DND-41 (cell line): ENCODE measurements at regions not wholly inside any gene's neighbourhood (a gene's known extent, or its start where the extent isn't known, plus 50 kb on each side); places are given as distances from the start of the nearest gene placed in this dataset.

Experiments used
- ATAC-seq: fragments of 200-7000 bp; cut with Tn5 transposase; 3 replicates; pipeline ENCODE4 v1.9.1; 2021; ENCODE audit warnings: low read depth; ENCODE audit not compliant: insufficient read depth
- DNase-seq: peaks from one replicate; pipeline ENCODE4 v3.0.0-alpha.2; 2020
- H2AFZ ChIP-seq: 2 replicates; pipeline ENCODE4 v1.6.0; 2012; ENCODE audit warnings: low read depth, low read length
- H3K27ac ChIP-seq: 2 replicates; pipeline ENCODE4 v1.5.1; 2012; ENCODE audit warnings: low read length, inconsistent platforms
- H3K27me3 ChIP-seq: fragments of 200-600 bp; sonication (generic); 2 replicates; pipeline ENCODE4 v1.6.0; 2012; ENCODE audit warnings: low read length, mild to moderate bottlenecking, inconsistent platforms; ENCODE audit not compliant: insufficient read depth, poor library complexity
- H3K36me3 ChIP-seq: 2 replicates; pipeline ENCODE4 v1.5.1; 2012; ENCODE audit warnings: low read length, inconsistent platforms; ENCODE audit not compliant: insufficient read depth
- H3K4me1 ChIP-seq: 2 replicates; pipeline ENCODE4 v1.5.1; 2012; ENCODE audit warnings: mild to moderate bottlenecking, low read length; ENCODE audit not compliant: insufficient read depth
- H3K4me2 ChIP-seq: 2 replicates; pipeline ENCODE4 v1.6.0; 2012; ENCODE audit warnings: mild to moderate bottlenecking, moderate library complexity, low read length, inconsistent platforms; ENCODE audit not compliant: insufficient read depth
- H3K4me3 ChIP-seq, 2 experiments: fragments of 200-600 bp in 1 of 2; shearing (Covaris generic) in 1 of 2; 2 replicates each; pipeline ENCODE4 v1.5.1; 2012 to 2016; ENCODE audit warnings: inconsistent platforms in 2 of 2, low read length in 2 of 2, mild to moderate bottlenecking in 2 of 2, low read depth in 1 of 2, moderate library complexity in 1 of 2
- H3K79me2 ChIP-seq: 2 replicates; pipeline ENCODE4 v1.6.0; 2012; ENCODE audit warnings: low read length, inconsistent platforms; ENCODE audit not compliant: insufficient read depth
- H3K9ac ChIP-seq: 2 replicates; pipeline ENCODE4 v1.6.0; 2012; ENCODE audit warnings: low read depth, mild to moderate bottlenecking, inconsistent platforms, low read length, moderate library complexity
- H3K9me3 ChIP-seq: 2 replicates; pipeline ENCODE4 v1.5.1; 2012; ENCODE audit warnings: low read length, moderate library complexity, mild to moderate bottlenecking, inconsistent platforms; ENCODE audit not compliant: insufficient read depth, severe bottlenecking
- H4K20me1 ChIP-seq: 2 replicates; pipeline ENCODE4 v1.6.0; 2012; ENCODE audit warnings: low read length; ENCODE audit not compliant: insufficient read depth
- EZH2 ChIP-seq: IDR thresholded peaks from 3 replicates; pipeline ENCODE4 v1.6.1; 2012; ENCODE audit warnings: borderline replicate concordance, low read depth, mild to moderate bottlenecking, moderate library complexity, low read length, inconsistent platforms; ENCODE audit not compliant: severe bottlenecking
- TF ChIP-seq, protein P1 (sequence below): IDR thresholded peaks from 2 replicates; pipeline ENCODE4 v1.5.1; 2012; ENCODE audit warnings: borderline replicate concordance, low read length, moderate library complexity, mild to moderate bottlenecking; ENCODE audit not compliant: poor library complexity, severe bottlenecking; ENCODE audit errors: extremely low read depth

DNA sequence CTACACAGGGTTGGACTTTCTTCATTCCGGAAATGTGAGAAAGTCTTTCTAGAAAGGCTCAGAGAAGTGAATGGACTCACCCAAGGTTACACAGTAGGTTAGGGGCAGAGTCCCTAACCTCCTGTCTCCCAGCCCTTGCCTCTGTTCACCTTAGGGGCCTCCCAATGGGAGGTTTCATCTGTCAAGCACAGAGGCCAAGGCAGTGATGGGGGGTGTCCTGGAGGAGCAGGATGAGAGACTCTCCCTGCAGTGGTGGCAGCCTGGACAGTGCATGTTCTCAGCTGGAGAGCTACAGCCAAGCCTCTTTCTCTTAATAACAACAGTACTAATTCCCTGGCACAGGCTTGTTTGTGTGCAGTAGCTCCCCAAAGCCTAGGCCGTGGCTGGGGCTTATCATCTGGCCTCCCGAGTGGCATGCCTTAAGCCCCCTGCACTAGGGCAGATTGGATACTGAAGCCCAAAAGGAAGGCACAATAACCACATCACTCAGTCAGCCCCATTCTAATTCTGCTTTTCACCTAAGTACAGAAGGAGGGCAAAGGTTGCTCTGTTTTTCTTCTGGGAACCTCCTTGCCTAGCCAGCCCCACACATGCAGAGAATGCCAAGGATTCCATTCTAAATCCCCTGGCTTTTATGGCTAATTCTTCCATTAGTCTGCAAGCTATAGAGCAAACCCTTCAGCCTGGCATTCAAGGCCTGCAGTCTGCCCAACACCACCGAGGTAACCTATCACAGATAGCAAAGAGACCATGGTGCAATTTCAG lies 50.2 kb upstream of the XPA start:
- Histone ChIP-seq H3K4me1 (no peaks in the 10 kb centered on the region), H3K27me3 (peaks cover 16% of the 10 kb centered on the region), H3K36me3 (no peaks in the 10 kb centered on the region), H3K27ac (no peak overlapping the region), H3K4me3 (no peak overlapping the region), H4K20me1 (no peaks in the 10 kb centered on the region), H3K79me2 (no peaks in the 10 kb centered on the region), H2AFZ (no peak overlapping the region), H3K4me2 (no peak overlapping the region), H3K9me3 (no peaks in the 10 kb centered on the region), H3K9ac (no peak overlapping the region)
- DNase-seq (no peak), ATAC-seq (no peak)
- TF ChIP-seq, protein P1, sequence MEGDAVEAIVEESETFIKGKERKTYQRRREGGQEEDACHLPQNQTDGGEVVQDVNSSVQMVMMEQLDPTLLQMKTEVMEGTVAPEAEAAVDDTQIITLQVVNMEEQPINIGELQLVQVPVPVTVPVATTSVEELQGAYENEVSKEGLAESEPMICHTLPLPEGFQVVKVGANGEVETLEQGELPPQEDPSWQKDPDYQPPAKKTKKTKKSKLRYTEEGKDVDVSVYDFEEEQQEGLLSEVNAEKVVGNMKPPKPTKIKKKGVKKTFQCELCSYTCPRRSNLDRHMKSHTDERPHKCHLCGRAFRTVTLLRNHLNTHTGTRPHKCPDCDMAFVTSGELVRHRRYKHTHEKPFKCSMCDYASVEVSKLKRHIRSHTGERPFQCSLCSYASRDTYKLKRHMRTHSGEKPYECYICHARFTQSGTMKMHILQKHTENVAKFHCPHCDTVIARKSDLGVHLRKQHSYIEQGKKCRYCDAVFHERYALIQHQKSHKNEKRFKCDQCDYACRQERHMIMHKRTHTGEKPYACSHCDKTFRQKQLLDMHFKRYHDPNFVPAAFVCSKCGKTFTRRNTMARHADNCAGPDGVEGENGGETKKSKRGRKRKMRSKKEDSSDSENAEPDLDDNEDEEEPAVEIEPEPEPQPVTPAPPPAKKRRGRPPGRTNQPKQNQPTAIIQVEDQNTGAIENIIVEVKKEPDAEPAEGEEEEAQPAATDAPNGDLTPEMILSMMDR = no peak
- no peak for TF ChIP-seq EZH2

DNA sequence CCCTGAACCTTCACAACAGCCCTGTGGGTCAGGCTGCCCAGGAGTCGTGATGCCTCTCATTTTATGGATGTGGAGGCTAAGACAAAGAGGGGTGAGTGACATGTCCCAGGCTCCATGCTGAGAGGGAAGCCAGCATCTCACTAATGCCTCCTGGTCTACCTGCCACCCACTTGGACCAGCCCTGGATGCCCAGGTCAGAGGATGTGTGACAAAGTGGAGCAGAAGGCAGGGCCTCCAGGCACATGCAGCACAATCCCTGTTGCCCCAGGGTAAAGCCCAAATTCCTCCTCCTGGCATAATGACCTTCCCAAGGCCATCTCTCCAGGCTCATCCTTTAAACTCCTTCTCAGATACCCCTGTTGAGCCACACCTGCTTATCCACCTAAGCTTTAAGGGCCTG lies 51.4 kb upstream of the XPA start:
- no peaks in the 10 kb centered on the region for H3K79me2 ChIP-seq
- ATAC-seq (no peak), DNase-seq (no peak)
- no peak overlapping the region for H3K4me3 ChIP-seq
- no peak overlapping the region for H3K9ac ChIP-seq
- H2AFZ ChIP-seq = no peak overlapping the region
- no peaks in the 10 kb centered on the region for H3K36me3 ChIP-seq
- H3K4me2 ChIP-seq = no peak overlapping the region
- no peaks in the 10 kb centered on the region for H3K9me3 ChIP-seq
- peaks cover 16% of the 10 kb centered on the region for H3K27me3 ChIP-seq
- no peaks in the 10 kb centered on the region for H4K20me1 ChIP-seq
- no peaks in the 10 kb centered on the region for H3K4me1 ChIP-seq
- no peak overlapping the region for H3K27ac ChIP-seq
- TF ChIP-seq, protein P1 = no peak
- TF ChIP-seq EZH2 = no peak

DNA sequence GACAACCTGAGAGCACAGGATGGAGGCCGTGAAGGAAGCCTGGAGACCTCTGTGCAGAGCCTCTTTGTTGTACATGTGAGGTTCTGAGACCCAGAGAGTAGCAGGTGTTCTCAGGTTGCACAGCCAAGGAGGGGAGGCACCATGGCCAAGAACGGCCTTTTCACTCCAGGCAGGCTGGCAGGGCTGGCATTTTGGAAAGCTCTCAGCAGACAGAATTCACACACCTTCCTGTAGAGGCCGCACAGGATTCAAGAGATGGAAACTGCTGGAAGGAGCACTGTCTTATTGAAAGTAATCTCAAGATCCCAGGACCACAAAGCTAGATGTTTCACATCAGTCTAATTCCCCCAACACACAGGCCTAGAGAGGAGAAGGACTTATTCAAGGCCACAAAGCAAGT lies 52.8 kb upstream of the XPA start:
- Histone ChIP-seq H3K79me2 (no peaks in the 10 kb centered on the region), H3K4me1 (no peaks in the 10 kb centered on the region), H3K4me2 (no peak overlapping the region), H2AFZ (no peak overlapping the region), H3K4me3 (no peak overlapping the region), H3K36me3 (no peaks in the 10 kb centered on the region), H3K27ac (no peak overlapping the region), H3K9me3 (no peaks in the 10 kb centered on the region), H3K27me3 (peaks cover 16% of the 10 kb centered on the region), H3K9ac (no peak overlapping the region), H4K20me1 (no peaks in the 10 kb centered on the region)
- TF ChIP-seq EZH2 = no peak
- TF ChIP-seq, protein P1 = no peak
- no peak for DNase-seq
- no peak for ATAC-seq
